HEK293 (cell line): ENCODE measurements at regions not wholly inside any gene's neighbourhood (a gene's known extent, or its start where the extent isn't known, plus 50 kb on each side); places are given as distances from the start of the nearest gene placed in this dataset.
"Not testable (repeated sequence)": the region's sequence is repeated elsewhere in the genome, so short reads cannot be mapped to it uniquely, and the experiment has no call there.

Experiments used
- CTCF ChIA-PET: fragments of 350-600 bp; formaldehyde crosslinking; extraction: SDS; loops from one replicate; lab custom pipeline; 2021; ENCODE audit warnings: antibody characterized with exemption; lab: Yijun Ruan, JAX
- POLR2A ChIA-PET: fragments of 300-600 bp; formaldehyde crosslinking; extraction: SDS; loops from one replicate; lab custom pipeline; 2020; ENCODE audit warnings: antibody characterized with exemption, inconsistent platforms; lab: Yijun Ruan, JAX
- H3K27ac ChIP-seq: fragments of 200-500 bp; sonication (Bioruptor generic); 2 replicates; pipeline ENCODE4 v1.5.1; 2014; ENCODE audit warnings: low read depth, low read length, control low read depth, inconsistent platforms; ENCODE audit errors: extremely low read depth
- H3K36me3 ChIP-seq, 2 experiments: fragments of 200-500 bp in 1 of 2; sonication (Bioruptor generic) in 1 of 2; 1 replicate in 1 of 2; 2 replicates in 1 of 2; pipeline ENCODE4 v1.5.1; 2014 to 2017; ENCODE audit warnings: inconsistent platforms in 2 of 2, low read length in 2 of 2; ENCODE audit not compliant: control insufficient read depth in 2 of 2, insufficient read depth in 1 of 2
- H3K4me1 ChIP-seq: fragments of 200-500 bp; sonication (Bioruptor generic); 2 replicates; pipeline ENCODE4 v1.5.1; 2014; ENCODE audit warnings: mild to moderate bottlenecking, low read length, inconsistent platforms; ENCODE audit not compliant: control insufficient read depth, insufficient read depth
- H3K4me3 ChIP-seq: 2 replicates; pipeline ENCODE4 v1.5.1; 2011; ENCODE audit warnings: low read depth, mild to moderate bottlenecking, control low read depth, low read length, moderate library complexity
- H3K9me3 ChIP-seq: fragments of 200-500 bp; sonication (Bioruptor generic); 2 replicates; pipeline ENCODE4 v1.5.1; 2014; ENCODE audit warnings: low read depth, low read length, inconsistent platforms; ENCODE audit not compliant: control insufficient read depth, insufficient read depth
- GLIS1 ChIP-seq: fragments of 450-650 bp; formaldehyde crosslinking; IDR thresholded peaks from 2 replicates; pipeline ENCODE4 v1.5.1; 2016; ENCODE audit warnings: missing biosample characterization, missing genetic modification characterization
- GLIS2 ChIP-seq: fragments of 450-650 bp; formaldehyde crosslinking; IDR thresholded peaks from 2 replicates; pipeline ENCODE4 v1.5.1; 2016; ENCODE audit warnings: missing biosample characterization, missing genetic modification characterization
- PBX3 ChIP-seq: sonication (generic); formaldehyde crosslinking; IDR thresholded peaks from 2 replicates; pipeline ENCODE4 v1.8.1; 2022; ENCODE audit warnings: mild to moderate bottlenecking, moderate library complexity, missing genetic modification reagents
- PRDM1 ChIP-seq: fragments of 450-650 bp; formaldehyde crosslinking; IDR thresholded peaks from 2 replicates; pipeline ENCODE4; 2016; ENCODE audit warnings: missing biosample characterization, missing genetic modification characterization
- ZBTB20 ChIP-seq: fragments of 450-650 bp; formaldehyde crosslinking; IDR thresholded peaks from 2 replicates; pipeline ENCODE4 v1.5.1; 2016; ENCODE audit warnings: missing biosample characterization, missing genetic modification characterization
- ZNF24 ChIP-seq: fragments of 450-650 bp; formaldehyde crosslinking; IDR thresholded peaks from 2 replicates; pipeline ENCODE4 v1.5.1; 2016; ENCODE audit warnings: missing biosample characterization, missing genetic modification characterization
- ZNF341 ChIP-seq: fragments of 450-650 bp; formaldehyde crosslinking; IDR thresholded peaks from 2 replicates; pipeline ENCODE4; 2016; ENCODE audit warnings: low read depth, missing biosample characterization, missing genetic modification characterization
- ZNF366 ChIP-seq: fragments of 450-650 bp; formaldehyde crosslinking; conservative IDR thresholded peaks from 2 replicates; pipeline ENCODE4 v1.5.1; 2016; ENCODE audit warnings: missing biosample characterization, missing genetic modification characterization
- ZNF433 ChIP-seq: fragments of 450-650 bp; formaldehyde crosslinking; IDR thresholded peaks from 2 replicates; pipeline ENCODE4 v1.5.1; 2016; ENCODE audit warnings: missing biosample characterization, missing genetic modification characterization, low read depth
- ZNF777 ChIP-seq: fragments of 450-650 bp; formaldehyde crosslinking; IDR thresholded peaks from 2 replicates; pipeline ENCODE4 v1.5.1; 2017; ENCODE audit warnings: missing biosample characterization, missing genetic modification characterization, borderline replicate concordance
- ZNF785 ChIP-seq: fragments of 450-650 bp; formaldehyde crosslinking; IDR thresholded peaks from 2 replicates; pipeline ENCODE4 v1.5.1; 2016; ENCODE audit warnings: missing biosample characterization, missing genetic modification characterization
- TF ChIP-seq, protein P1 (sequence below): fragments of 450-650 bp; formaldehyde crosslinking; IDR thresholded peaks from 2 replicates; pipeline ENCODE4 v1.5.1; 2016; ENCODE audit warnings: missing biosample characterization, missing genetic modification characterization, low read depth
- TF ChIP-seq, protein P2 (sequence below): fragments of 450-650 bp; formaldehyde crosslinking; IDR thresholded peaks from 2 replicates; pipeline ENCODE4 v1.5.1; 2017; ENCODE audit warnings: missing biosample characterization, missing genetic modification characterization
- TF ChIP-seq, protein P3 (sequence below): fragments of 450-650 bp; formaldehyde crosslinking; IDR thresholded peaks from 2 replicates; pipeline ENCODE4 v1.5.1; 2016; ENCODE audit warnings: missing biosample characterization, missing genetic modification characterization, borderline replicate concordance

DNA sequence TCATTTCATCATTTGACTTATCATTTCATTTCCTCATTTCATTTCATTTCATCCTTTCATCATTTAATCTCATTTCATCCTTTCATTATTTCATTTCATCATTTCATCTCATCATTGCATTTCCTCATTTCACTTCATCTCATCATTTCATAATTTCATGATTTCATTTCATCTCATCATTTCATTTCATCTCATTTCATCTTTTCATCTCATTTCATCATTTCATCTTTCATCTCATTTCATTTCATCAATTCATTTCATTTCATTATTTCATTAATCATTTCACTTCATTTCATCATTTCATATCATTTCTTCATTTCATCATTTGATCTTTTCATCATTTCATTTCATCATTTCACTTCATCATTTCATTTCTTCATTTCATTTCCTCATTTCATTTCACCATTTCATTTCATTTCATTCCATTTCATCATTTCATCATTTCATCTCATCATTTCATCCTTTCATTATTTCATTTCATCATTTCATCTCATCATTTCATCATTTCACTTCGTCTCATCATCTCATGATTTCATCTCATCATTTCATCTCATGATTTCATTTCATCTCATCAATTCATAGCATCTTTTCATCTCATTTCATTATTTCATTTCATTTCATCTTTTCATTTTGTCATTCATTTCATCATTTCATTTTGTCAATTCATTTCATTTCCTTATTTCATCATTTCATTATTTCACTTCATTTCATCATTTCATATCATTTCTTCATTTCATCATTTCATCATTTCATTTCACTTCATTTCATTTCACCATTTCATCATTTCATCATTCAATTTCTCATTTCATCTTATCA, 131.1 kb downstream of the ZNF92 start:
- TF ChIP-seq, protein P1, sequence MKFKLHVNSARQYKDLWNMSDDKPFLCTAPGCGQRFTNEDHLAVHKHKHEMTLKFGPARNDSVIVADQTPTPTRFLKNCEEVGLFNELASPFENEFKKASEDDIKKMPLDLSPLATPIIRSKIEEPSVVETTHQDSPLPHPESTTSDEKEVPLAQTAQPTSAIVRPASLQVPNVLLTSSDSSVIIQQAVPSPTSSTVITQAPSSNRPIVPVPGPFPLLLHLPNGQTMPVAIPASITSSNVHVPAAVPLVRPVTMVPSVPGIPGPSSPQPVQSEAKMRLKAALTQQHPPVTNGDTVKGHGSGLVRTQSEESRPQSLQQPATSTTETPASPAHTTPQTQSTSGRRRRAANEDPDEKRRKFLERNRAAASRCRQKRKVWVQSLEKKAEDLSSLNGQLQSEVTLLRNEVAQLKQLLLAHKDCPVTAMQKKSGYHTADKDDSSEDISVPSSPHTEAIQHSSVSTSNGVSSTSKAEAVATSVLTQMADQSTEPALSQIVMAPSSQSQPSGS (tag by site-specific recombination), result peak; percentile 4; the same call in 1 of the 2 replicates
- peak; percentile 64; the same call in 1 of the 2 replicates for TF ChIP-seq ZNF366 (tag by site-specific recombination)
- TF ChIP-seq PRDM1 (tag by site-specific recombination), result 0 out of 2 replicates have a peak, but pooled peaks have one; percentile 36
- TF ChIP-seq ZNF24 (tag by site-specific recombination), result peak; percentile 84
- H3K36me3 ChIP-seq, H3K4me1 ChIP-seq, H3K9me3 ChIP-seq, CTCF ChIA-PET, H3K4me3 ChIP-seq, H3K27ac ChIP-seq, POLR2A ChIA-PET: not testable (repeated sequence)

- H3K4me3 ChIP-seq, H3K27ac ChIP-seq, POLR2A ChIA-PET, H3K36me3 ChIP-seq, CTCF ChIA-PET: not testable (repeated sequence)
- TF ChIP-seq ZNF785 (tag by site-specific recombination), result 0 out of 2 replicates have a peak, but pooled peaks have one; percentile 44
- TF ChIP-seq, all 188 proteins: peak for 1; not testable (repeated sequence) for 187
- H3K9me3 ChIP-seq, H3K4me1 ChIP-seq: not testable (repeated sequence)
Measured at GRCh38 chr7:65505320-65505633, 131.6 kb downstream of the ZNF92 start.

GRCh38 chr7:65508581-65509367, 135.1 kb downstream of the ZNF92 start:
- POLR2A ChIA-PET, H3K9me3 ChIP-seq, CTCF ChIA-PET, H3K36me3 ChIP-seq, H3K4me1 ChIP-seq, H3K27ac ChIP-seq: not testable (repeated sequence)
- TF ChIP-seq GLIS1 (tag by site-specific recombination) (peak; percentile 62; the same call in 1 of the 2 replicates), ZBTB20 (tag by site-specific recombination) (0 out of 2 replicates have a peak, but pooled peaks have one; percentile 24), GLIS2 (0 out of 2 replicates have a peak, but pooled peaks have one; percentile 21), ZNF341 (tag by site-specific recombination) (0 out of 2 replicates have a peak, but pooled peaks have one; percentile 40)
- TF ChIP-seq, protein P2, sequence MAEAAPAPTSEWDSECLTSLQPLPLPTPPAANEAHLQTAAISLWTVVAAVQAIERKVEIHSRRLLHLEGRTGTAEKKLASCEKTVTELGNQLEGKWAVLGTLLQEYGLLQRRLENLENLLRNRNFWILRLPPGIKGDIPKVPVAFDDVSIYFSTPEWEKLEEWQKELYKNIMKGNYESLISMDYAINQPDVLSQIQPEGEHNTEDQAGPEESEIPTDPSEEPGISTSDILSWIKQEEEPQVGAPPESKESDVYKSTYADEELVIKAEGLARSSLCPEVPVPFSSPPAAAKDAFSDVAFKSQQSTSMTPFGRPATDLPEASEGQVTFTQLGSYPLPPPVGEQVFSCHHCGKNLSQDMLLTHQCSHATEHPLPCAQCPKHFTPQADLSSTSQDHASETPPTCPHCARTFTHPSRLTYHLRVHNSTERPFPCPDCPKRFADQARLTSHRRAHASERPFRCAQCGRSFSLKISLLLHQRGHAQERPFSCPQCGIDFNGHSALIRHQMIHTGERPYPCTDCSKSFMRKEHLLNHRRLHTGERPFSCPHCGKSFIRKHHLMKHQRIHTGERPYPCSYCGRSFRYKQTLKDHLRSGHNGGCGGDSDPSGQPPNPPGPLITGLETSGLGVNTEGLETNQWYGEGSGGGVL, result peak; percentile 30; the same call in 1 of the 2 replicates
- H3K4me3 ChIP-seq, result peak overlapping the region; percentile 52

GRCh38 chr7:65509368-65510186, 135.9 kb downstream of the ZNF92 start:
- peak overlapping the region; percentile 31; the same call in 1 of the 2 replicates for H3K27ac ChIP-seq
- ChIA-PET CTCF (interaction anchor here (0.6 kb wide), 1 partner anchor 300 kb away, joined by 3 read pairs; no protein-coding TSS in a partner anchor), POLR2A (interaction anchor here (0.7 to 0.9 kb wide), 2 partner anchors 136 to 208 kb away, joined by 3 read pairs; partner anchors contain the start of gene ZNF92)
- H3K4me3 ChIP-seq, result peak overlapping the region; percentile 52
- no peaks in the 10 kb centered on the region; the same call in 1 of the 2 replicates for H3K4me1 ChIP-seq
- H3K36me3 ChIP-seq, result no peaks in the 10 kb centered on the region
- no peaks in the 10 kb centered on the region for H3K9me3 ChIP-seq
- TF ChIP-seq, protein P3, sequence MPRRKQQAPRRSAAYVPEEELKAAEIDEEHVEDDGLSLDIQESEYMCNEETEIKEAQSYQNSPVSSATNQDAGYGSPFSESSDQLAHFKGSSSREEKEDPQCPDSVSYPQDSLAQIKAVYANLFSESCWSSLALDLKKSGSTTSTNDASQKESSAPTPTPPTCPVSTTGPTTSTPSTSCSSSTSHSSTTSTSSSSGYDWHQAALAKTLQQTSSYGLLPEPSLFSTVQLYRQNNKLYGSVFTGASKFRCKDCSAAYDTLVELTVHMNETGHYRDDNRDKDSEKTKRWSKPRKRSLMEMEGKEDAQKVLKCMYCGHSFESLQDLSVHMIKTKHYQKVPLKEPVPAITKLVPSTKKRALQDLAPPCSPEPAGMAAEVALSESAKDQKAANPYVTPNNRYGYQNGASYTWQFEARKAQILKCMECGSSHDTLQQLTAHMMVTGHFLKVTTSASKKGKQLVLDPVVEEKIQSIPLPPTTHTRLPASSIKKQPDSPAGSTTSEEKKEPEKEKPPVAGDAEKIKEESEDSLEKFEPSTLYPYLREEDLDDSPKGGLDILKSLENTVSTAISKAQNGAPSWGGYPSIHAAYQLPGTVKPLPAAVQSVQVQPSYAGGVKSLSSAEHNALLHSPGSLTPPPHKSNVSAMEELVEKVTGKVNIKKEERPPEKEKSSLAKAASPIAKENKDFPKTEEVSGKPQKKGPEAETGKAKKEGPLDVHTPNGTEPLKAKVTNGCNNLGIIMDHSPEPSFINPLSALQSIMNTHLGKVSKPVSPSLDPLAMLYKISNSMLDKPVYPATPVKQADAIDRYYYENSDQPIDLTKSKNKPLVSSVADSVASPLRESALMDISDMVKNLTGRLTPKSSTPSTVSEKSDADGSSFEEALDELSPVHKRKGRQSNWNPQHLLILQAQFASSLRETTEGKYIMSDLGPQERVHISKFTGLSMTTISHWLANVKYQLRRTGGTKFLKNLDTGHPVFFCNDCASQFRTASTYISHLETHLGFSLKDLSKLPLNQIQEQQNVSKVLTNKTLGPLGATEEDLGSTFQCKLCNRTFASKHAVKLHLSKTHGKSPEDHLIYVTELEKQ (tag by site-specific recombination), result no peak
- TF ChIP-seq ZNF433 (no peak), PBX3 (CRISPR knock-in tag) (no peak), ZNF777 (tag by site-specific recombination) (peak; percentile 52)
